GM18498 (cell line): ENCODE measurements at regions not wholly inside any gene's neighbourhood (a gene's known extent, or its start where the extent isn't known, plus 50 kb on each side); places are given as distances from the start of the nearest gene placed in this dataset.

ENCODE experiments used
- ATAC-seq: cut with Tn5 transposase; IDR thresholded peaks from one replicate; pipeline ENCODE4 v1.9.1; 2021; ENCODE audit warnings: mild to moderate bottlenecking, moderate library complexity; ENCODE audit not compliant: unreplicated experiment

GRCh38 chr13:71090990-71091389 is 776.0 kb downstream of the DACH1 start:
- ATAC-seq, result no peak

GRCh38 chr13:71089056-71089455 is 777.9 kb downstream of the DACH1 start:
- no peak for ATAC-seq

- no peak for ATAC-seq
These were observed 779.6 kb downstream of the DACH1 start for GRCh38 chr13:71087432-71087831.

GRCh38 chr13:71087006-71087405 is 780.0 kb downstream of the DACH1 start:
- no peak for ATAC-seq

GRCh38 chr13:71082631-71083030 is 784.4 kb downstream of the DACH1 start:
- no peak for ATAC-seq

GRCh38 chr13:71079638-71080037 is 787.4 kb downstream of the DACH1 start:
- no peak for ATAC-seq

GRCh38 chr13:71068041-71068440 is 799.0 kb downstream of the DACH1 start:
- no peak for ATAC-seq

GRCh38 chr13:71067165-71067815 is 799.7 kb downstream of the DACH1 start:
- ATAC-seq, result no peak

- ATAC-seq, result peak; percentile 24
These were observed 810.4 kb downstream of the DACH1 start for GRCh38 chr13:71056581-71056980.

- ATAC-seq, result peak; percentile 57
These were observed 811.4 kb downstream of the DACH1 start for GRCh38 chr13:71055644-71056043.

GRCh38 chr13:71055047-71055446 is 812.0 kb downstream of the DACH1 start:
- ATAC-seq, result no peak

- ATAC-seq, result peak; percentile 86
These were observed 812.6 kb downstream of the DACH1 start for GRCh38 chr13:71054358-71054757.

GRCh38 chr13:71051573-71051972 is 815.4 kb downstream of the DACH1 start:
- no peak for ATAC-seq

- no peak for ATAC-seq
These were observed 820.5 kb downstream of the DACH1 start for GRCh38 chr13:71046360-71047079.

- ATAC-seq, result no peak
These were observed 821.9 kb downstream of the DACH1 start for GRCh38 chr13:71045101-71045500.

- ATAC-seq, result no peak
These were observed 827.6 kb downstream of the DACH1 start for GRCh38 chr13:71039440-71039839.

GRCh38 chr13:71034018-71034417 is 833.0 kb downstream of the DACH1 start:
- ATAC-seq, result no peak

GRCh38 chr13:71033026-71033425 is 834.0 kb downstream of the DACH1 start:
- no peak for ATAC-seq

- no peak for ATAC-seq
These were observed 836.2 kb downstream of the DACH1 start for GRCh38 chr13:71030784-71031183.

- no peak for ATAC-seq
These were observed 838.1 kb downstream of the DACH1 start for GRCh38 chr13:71028884-71029283.

GRCh38 chr13:71021825-71022422 is 845.1 kb downstream of the DACH1 start:
- no peak for ATAC-seq

GRCh38 chr13:71018995-71019394 is 848.0 kb downstream of the DACH1 start:
- no peak for ATAC-seq
